ENCODE measurements at regions not wholly inside any gene's neighbourhood (a gene's known extent, or its start where the extent isn't known, plus 50 kb on each side); places are given as distances from the start of the nearest gene placed in this dataset.

DNA sequence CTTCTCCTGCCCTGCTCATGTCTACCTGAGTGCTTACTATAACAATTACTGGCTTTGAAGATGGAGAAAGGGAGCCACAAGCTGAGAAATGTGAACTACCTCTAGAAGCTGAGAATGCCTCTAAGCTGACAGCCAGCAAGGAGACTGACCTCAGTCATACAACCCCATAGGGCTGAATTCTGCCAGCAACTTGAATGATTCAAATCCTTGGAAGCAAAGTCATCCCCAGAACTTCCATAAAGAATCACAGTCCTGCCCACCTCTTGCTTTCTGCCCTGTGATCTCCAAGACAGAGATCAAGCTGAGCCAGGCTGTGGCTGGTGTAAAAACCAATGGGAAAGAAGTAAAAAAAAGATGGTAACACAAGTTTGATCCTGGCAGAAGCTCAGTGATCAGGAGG is 288.2 kb upstream of the SPHKAP start:
- H2AFZ ChIP-seq (ENCODE audit: low read length) = no peak overlapping the region
- H3K4me2 ChIP-seq (ENCODE audit: low read length) = no peak overlapping the region
- no peaks in the 10 kb centered on the region for H3K4me1 ChIP-seq (ENCODE audit: insufficient read depth, low read length, severe bottlenecking)
- H3K27me3 ChIP-seq (ENCODE audit: insufficient read depth, low read length) = no peaks in the 10 kb centered on the region
- H3K9me3 ChIP-seq (ENCODE audit: low read length) = no peaks in the 10 kb centered on the region
- no peak overlapping the region for H3K27ac ChIP-seq (ENCODE audit: low read depth, low read length, poor library complexity, severe bottlenecking)
- no peaks in the 10 kb centered on the region for H3K9me2 ChIP-seq (ENCODE audit: low read depth, low read length)
- no peaks in the 10 kb centered on the region for H3K79me2 ChIP-seq (ENCODE audit: insufficient read depth, low read length)
- no peaks in the 10 kb centered on the region for H3K36me3 ChIP-seq (ENCODE audit: insufficient read depth, low read length)
- no peak for TF ChIP-seq EZH2 (IDR thresholded peaks at IDR 0.05; ENCODE audit: borderline replicate concordance, low read length)
- no peak overlapping the region for H3K4me3 ChIP-seq (ENCODE audit: low read depth, low read length, poor library complexity, severe bottlenecking)
- no peaks in the 10 kb centered on the region for H4K20me1 ChIP-seq (ENCODE audit: insufficient read depth, low read length)
- no peak overlapping the region for H3K9ac ChIP-seq (ENCODE audit: low read length)
- H3F3A ChIP-seq (ENCODE audit: insufficient read depth, low read length) = no peaks in the 10 kb centered on the region

DNA sequence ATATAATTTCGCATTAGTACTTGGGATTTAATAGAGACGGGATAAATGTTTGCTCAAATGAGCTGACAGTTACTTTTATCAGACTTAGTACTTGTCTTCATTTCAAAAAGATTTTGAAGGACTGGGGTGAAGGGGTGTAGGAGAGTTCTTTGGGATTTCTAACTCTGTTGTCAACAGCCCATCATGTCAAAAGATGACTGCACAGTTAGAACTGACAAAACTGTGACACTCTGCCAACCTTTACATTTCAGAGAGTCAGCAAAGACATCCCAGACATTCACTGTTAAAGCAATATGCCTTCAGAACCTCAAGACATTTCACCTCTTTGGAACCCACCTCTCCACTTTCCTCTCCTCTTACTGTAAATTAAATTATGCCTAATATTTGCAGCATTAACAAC is 285.4 kb upstream of the SPHKAP start:
- Histone ChIP-seq H3K9me3 (ENCODE audit: low read length) (no peaks in the 10 kb centered on the region), H4K20me1 (ENCODE audit: insufficient read depth, low read length) (no peaks in the 10 kb centered on the region), H3K4me1 (ENCODE audit: insufficient read depth, low read length, severe bottlenecking) (no peaks in the 10 kb centered on the region), H3K79me2 (ENCODE audit: insufficient read depth, low read length) (no peaks in the 10 kb centered on the region), H3K4me3 (ENCODE audit: low read depth, low read length, poor library complexity, severe bottlenecking) (no peak overlapping the region), H3K4me2 (ENCODE audit: low read length) (no peak overlapping the region), H3K36me3 (ENCODE audit: insufficient read depth, low read length) (no peaks in the 10 kb centered on the region), H3K27me3 (ENCODE audit: insufficient read depth, low read length) (no peaks in the 10 kb centered on the region), H3K9ac (ENCODE audit: low read length) (no peak overlapping the region), H3F3A (ENCODE audit: insufficient read depth, low read length) (no peaks in the 10 kb centered on the region), H3K9me2 (ENCODE audit: low read depth, low read length) (no peaks in the 10 kb centered on the region), H3K27ac (ENCODE audit: low read depth, low read length, poor library complexity, severe bottlenecking) (no peak overlapping the region), H2AFZ (ENCODE audit: low read length) (no peak overlapping the region)
- TF ChIP-seq, protein P1, sequence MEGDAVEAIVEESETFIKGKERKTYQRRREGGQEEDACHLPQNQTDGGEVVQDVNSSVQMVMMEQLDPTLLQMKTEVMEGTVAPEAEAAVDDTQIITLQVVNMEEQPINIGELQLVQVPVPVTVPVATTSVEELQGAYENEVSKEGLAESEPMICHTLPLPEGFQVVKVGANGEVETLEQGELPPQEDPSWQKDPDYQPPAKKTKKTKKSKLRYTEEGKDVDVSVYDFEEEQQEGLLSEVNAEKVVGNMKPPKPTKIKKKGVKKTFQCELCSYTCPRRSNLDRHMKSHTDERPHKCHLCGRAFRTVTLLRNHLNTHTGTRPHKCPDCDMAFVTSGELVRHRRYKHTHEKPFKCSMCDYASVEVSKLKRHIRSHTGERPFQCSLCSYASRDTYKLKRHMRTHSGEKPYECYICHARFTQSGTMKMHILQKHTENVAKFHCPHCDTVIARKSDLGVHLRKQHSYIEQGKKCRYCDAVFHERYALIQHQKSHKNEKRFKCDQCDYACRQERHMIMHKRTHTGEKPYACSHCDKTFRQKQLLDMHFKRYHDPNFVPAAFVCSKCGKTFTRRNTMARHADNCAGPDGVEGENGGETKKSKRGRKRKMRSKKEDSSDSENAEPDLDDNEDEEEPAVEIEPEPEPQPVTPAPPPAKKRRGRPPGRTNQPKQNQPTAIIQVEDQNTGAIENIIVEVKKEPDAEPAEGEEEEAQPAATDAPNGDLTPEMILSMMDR (IDR thresholded peaks at IDR 0.05; ENCODE audit: low read length) = no peak
- TF ChIP-seq EZH2 (IDR thresholded peaks at IDR 0.05; ENCODE audit: borderline replicate concordance, low read length) = no peak

- H3K4me1 ChIP-seq (ENCODE audit: insufficient read depth, low read length, severe bottlenecking) = no peaks in the 10 kb centered on the region
- no peaks in the 10 kb centered on the region for H3K36me3 ChIP-seq (ENCODE audit: insufficient read depth, low read length)
- H3K4me2 ChIP-seq (ENCODE audit: low read length) = no peak overlapping the region
- H3K9ac ChIP-seq (ENCODE audit: low read length) = no peak overlapping the region
- no peaks in the 10 kb centered on the region for H3K79me2 ChIP-seq (ENCODE audit: insufficient read depth, low read length)
- H2AFZ ChIP-seq (ENCODE audit: low read length) = no peak overlapping the region
- TF ChIP-seq EZH2 (IDR thresholded peaks at IDR 0.05; ENCODE audit: borderline replicate concordance, low read length) = no peak
- TF ChIP-seq, protein P1 (IDR thresholded peaks at IDR 0.05; ENCODE audit: low read length) = no peak
- no peaks in the 10 kb centered on the region for H3F3A ChIP-seq (ENCODE audit: insufficient read depth, low read length)
- H3K4me3 ChIP-seq (ENCODE audit: low read depth, low read length, poor library complexity, severe bottlenecking) = no peak overlapping the region
- no peak overlapping the region for H3K27ac ChIP-seq (ENCODE audit: low read depth, low read length, poor library complexity, severe bottlenecking)
- H3K27me3 ChIP-seq (ENCODE audit: insufficient read depth, low read length) = no peaks in the 10 kb centered on the region
- no peaks in the 10 kb centered on the region for H3K9me2 ChIP-seq (ENCODE audit: low read depth, low read length)
- no peaks in the 10 kb centered on the region for H4K20me1 ChIP-seq (ENCODE audit: insufficient read depth, low read length)
- no peaks in the 10 kb centered on the region for H3K9me3 ChIP-seq (ENCODE audit: low read length)
Measured at GRCh38 chr2:228465408-228465807, 283.9 kb upstream of the SPHKAP start.

- no peak overlapping the region for H2AFZ ChIP-seq (ENCODE audit: low read length)
- H3K27ac ChIP-seq (ENCODE audit: low read depth, low read length, poor library complexity, severe bottlenecking) = no peak overlapping the region
- H3K27me3 ChIP-seq (ENCODE audit: insufficient read depth, low read length) = no peaks in the 10 kb centered on the region
- H3K4me2 ChIP-seq (ENCODE audit: low read length) = no peak overlapping the region
- H3K9ac ChIP-seq (ENCODE audit: low read length) = no peak overlapping the region
- no peaks in the 10 kb centered on the region for H3K36me3 ChIP-seq (ENCODE audit: insufficient read depth, low read length)
- H3F3A ChIP-seq (ENCODE audit: insufficient read depth, low read length) = no peaks in the 10 kb centered on the region
- TF ChIP-seq, protein P1 (IDR thresholded peaks at IDR 0.05; ENCODE audit: low read length) = no peak
- TF ChIP-seq EZH2 (IDR thresholded peaks at IDR 0.05; ENCODE audit: borderline replicate concordance, low read length) = no peak
- no peaks in the 10 kb centered on the region for H3K9me2 ChIP-seq (ENCODE audit: low read depth, low read length)
- no peaks in the 10 kb centered on the region for H3K9me3 ChIP-seq (ENCODE audit: low read length)
- no peak overlapping the region for H3K4me3 ChIP-seq (ENCODE audit: low read depth, low read length, poor library complexity, severe bottlenecking)
- H4K20me1 ChIP-seq (ENCODE audit: insufficient read depth, low read length) = no peaks in the 10 kb centered on the region
- H3K4me1 ChIP-seq (ENCODE audit: insufficient read depth, low read length, severe bottlenecking) = no peaks in the 10 kb centered on the region
- H3K79me2 ChIP-seq (ENCODE audit: insufficient read depth, low read length) = no peaks in the 10 kb centered on the region
Measured at GRCh38 chr2:228458364-228458763, 276.9 kb upstream of the SPHKAP start.
